AG04449 (cell line): ENCODE measurements at regions not wholly inside any gene's neighbourhood (a gene's known extent, or its start where the extent isn't known, plus 50 kb on each side); places are given as distances from the start of the nearest gene placed in this dataset.
"Not testable (repeated sequence)": the region's sequence is repeated elsewhere in the genome, so short reads cannot be mapped to it uniquely, and the experiment has no call there.

Experiments
- CTCF ChIA-PET: fragments of 350-600 bp; formaldehyde crosslinking; extraction: SDS; loops from one replicate; lab custom pipeline; 2021; ENCODE audit warnings: antibody characterized with exemption; lab: Yijun Ruan, JAX
- POLR2A ChIA-PET: fragments of 400-600, 350-600 bp; formaldehyde crosslinking; extraction: SDS; loops from one replicate; lab custom pipeline; 2020; ENCODE audit warnings: antibody characterized with exemption, inconsistent platforms; lab: Yijun Ruan, JAX
- DNase-seq: peaks from one replicate; pipeline ENCODE4 v3.0.0-alpha.2; 2010; ENCODE audit warnings: low read depth, low spot score
- H3K4me3 ChIP-seq: 2 replicates; pipeline ENCODE4 v1.5.1; 2011; ENCODE audit warnings: low read depth, mild to moderate bottlenecking, control low read depth, low read length
- TF ChIP-seq, protein P1 (sequence below): IDR thresholded peaks from one replicate; pipeline ENCODE4 v1.5.1; 2011; ENCODE audit warnings: mild to moderate bottlenecking, moderate library complexity, low read length, control low read depth, inconsistent platforms; ENCODE audit not compliant: insufficient read depth; ENCODE audit errors: missing control alignments

DNA sequence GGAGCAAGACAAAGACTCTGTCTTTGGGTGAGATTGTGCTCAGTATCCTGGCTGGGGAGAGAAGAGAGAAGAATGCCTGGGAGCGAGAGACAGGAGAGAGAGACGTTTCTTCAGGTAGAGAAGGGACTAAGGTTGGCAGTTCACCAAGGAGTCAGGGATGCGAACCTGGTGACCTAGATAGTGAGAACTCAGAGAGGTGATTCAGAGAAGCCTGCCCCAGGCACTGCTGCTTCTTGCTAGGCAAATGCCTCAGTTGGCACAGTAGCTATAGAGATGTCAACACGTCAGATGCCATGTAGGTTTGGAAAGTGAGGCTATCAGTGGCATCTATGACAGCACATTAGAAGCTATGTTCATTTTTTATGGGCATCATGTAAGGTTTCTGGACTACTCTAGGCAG lies 231.6 kb upstream of the VLDLR start:
- CTCF ChIA-PET = no interaction called here
- H3K4me3 ChIP-seq = no peak overlapping the region
- no peak for DNase-seq
- TF ChIP-seq, protein P1, sequence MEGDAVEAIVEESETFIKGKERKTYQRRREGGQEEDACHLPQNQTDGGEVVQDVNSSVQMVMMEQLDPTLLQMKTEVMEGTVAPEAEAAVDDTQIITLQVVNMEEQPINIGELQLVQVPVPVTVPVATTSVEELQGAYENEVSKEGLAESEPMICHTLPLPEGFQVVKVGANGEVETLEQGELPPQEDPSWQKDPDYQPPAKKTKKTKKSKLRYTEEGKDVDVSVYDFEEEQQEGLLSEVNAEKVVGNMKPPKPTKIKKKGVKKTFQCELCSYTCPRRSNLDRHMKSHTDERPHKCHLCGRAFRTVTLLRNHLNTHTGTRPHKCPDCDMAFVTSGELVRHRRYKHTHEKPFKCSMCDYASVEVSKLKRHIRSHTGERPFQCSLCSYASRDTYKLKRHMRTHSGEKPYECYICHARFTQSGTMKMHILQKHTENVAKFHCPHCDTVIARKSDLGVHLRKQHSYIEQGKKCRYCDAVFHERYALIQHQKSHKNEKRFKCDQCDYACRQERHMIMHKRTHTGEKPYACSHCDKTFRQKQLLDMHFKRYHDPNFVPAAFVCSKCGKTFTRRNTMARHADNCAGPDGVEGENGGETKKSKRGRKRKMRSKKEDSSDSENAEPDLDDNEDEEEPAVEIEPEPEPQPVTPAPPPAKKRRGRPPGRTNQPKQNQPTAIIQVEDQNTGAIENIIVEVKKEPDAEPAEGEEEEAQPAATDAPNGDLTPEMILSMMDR = no peak
- POLR2A ChIA-PET = no interaction called here

DNA sequence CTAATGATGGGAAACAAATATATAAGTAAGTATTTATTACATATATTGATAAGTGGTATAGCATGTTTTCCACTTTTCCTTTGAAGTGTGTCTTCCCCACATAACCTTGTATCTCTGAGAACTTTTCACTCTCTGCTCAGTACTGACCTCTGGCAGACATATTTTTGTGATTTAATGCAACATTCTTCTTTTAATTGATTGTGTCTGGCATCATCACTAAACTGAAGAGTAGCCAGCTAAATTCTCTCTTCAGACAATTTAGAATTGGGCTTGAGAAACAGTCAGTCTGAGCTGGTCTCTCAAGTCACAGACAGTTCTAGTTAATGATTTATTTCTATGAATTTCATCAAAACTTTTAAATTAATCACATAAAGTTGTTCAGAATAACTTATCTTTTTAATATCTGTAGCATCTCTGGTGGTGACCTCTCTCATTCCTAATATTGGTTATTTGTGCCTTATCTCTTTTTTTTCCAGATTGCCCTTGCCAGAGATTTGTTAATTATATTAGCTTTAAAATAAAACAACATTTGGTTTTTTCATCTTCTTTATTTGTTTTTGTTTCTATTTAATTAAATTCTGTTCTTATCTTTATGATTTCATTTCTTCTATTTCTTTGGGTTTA lies 230.0 kb upstream of the VLDLR start:
- CTCF ChIA-PET, H3K4me3 ChIP-seq, DNase-seq, POLR2A ChIA-PET: not testable (repeated sequence)

DNA sequence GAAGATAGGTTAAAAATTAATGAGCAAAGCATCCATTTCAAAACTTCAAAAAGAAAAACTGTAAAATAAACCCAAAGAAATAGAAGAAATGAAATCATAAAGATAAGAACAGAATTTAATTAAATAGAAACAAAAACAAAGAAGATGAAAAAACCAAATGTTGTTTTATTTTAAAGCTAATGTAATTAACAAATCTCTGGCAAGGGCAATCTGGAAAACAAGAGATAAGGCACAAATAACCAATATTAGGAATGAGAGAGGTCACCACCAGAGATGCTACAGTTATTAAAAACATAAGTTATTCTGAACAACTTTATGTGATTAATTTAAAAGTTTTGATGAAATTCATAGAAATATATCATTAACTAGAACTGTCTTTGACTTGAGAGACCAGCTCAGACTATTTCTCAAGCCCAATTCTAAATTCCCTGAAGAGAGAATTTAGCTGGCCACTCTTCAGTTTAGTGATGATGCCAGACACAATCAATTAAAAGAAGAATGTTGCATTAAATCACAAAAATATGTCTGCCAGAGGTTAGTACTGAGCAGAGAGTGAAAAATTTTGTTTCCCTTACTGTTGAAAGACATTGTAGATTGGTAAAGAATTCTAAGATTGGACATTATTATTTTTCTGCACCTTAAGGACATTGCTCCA lies 227.4 kb upstream of the VLDLR start:
- H3K4me3 ChIP-seq, CTCF ChIA-PET, DNase-seq, POLR2A ChIA-PET: not testable (repeated sequence)

DNA sequence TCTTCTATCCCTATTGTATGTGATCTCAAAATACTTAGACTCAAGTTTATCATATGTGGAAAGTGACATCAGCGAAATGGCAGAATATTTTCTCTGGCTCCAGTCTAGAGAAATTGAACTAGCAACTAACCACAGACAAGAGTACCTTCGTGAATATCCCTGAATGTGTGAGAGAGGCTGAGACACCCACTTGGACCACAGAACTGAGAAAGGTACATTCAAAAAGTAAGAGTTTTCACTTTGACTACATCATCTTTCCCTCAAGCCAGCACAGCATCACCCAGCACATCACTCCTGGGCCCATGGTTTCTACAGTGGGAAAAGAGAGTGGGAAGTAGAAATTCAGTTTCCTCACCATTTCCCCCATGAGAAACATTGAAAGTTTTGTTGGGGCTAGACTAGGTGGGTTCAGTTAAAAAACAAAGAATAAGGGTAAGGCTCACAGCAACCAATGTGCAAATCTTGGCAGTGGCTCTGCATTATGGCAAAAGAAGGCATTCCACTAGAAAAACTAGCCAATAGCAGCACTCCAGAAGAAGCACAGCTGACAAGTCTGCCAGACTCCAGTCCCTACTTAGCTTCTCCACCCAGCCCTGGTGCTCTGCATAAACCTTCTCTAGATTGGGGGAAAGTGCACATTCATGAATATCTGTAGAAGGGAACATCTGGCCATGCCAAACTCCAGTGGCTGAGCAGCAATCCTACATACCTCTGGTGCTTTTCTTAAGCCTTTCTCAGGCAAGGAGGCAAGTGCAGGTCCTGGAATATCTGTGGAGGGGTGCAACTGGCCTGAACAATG lies 225.6 kb upstream of the VLDLR start:
- H3K4me3 ChIP-seq = no peak overlapping the region
- POLR2A ChIA-PET = no interaction called here

DNA sequence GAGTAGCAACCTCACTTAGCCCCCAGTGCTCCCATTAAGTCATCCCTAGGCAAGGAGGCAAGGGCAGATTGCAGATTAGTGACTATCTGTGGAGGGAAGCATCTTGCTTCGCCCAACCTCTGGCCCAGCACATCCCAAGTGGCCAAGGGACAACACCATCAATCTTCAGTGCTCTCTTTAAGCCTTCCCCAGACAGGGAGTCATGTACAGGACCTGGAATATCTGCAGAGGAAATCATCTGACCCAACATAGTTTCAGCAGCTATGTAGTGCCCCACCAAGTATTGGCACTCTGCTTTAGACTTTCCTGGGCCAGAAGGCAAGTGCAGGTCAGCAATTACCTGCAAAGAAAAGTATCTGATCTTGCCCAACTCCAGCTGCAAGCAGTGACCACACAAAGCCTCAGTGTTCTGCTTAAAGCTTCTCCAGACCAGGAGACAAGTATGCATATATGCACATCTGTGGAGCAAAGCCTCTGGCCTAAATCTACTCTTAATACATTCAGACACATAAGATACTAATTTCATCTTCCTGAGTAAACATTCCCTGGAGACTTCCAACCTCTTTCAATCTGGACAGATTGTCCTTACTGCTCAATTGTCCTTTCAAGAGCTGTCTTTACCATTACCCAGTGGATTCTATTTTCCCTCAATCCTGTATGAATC lies 224.8 kb upstream of the VLDLR start:
- ChIA-PET CTCF (no interaction called here), POLR2A (no interaction called here)
- no peak overlapping the region for H3K4me3 ChIP-seq
- TF ChIP-seq, protein P1 = no peak
- no peak for DNase-seq

More for the DNA sequence above, 225.6 kb upstream of the VLDLR start:
- no peak for DNase-seq
- CTCF ChIA-PET = no interaction called here
- TF ChIP-seq, protein P1 = no peak

DNA sequence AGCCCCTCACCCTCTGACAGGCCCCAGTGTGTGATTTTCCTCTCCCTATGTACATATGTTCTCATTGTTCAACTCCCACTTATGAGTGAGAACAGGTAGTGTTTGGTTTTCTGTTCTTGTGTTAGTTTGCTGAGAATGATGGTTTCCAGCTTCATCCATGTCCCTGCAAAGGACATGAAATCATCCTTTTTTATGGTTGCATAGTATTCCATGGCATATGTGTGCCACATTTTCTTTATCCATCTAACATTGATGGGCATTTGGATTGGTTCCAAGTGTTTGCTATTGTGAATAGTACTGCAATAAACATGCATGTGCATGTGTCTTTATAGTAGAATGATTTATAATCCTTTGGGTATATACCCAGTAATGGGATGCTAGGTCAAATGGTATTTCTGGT lies 223.7 kb upstream of the VLDLR start:
- POLR2A ChIA-PET, CTCF ChIA-PET, H3K4me3 ChIP-seq, DNase-seq: not testable (repeated sequence)

DNA sequence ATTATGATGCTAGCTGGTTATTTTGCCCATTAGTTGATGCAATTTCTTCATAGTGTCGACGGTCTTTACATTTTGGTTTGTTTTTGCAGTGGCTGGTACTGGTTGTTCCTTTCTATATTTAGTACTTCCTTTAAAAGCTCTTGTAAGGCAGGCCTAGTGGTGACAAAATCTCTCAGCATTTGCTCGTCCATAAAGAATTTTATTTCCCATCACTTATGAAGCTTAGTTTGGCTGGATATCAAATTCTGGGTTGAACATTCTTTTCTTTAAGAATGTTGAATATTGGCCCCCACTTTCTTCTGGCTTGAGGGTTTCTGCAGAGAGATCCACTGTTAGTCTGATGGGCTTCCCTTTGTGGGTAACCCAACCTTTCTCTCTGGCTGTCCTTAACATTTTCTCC lies 219.8 kb upstream of the VLDLR start:
- H3K4me3 ChIP-seq, POLR2A ChIA-PET, DNase-seq: not testable (repeated sequence)
- CTCF ChIA-PET = interaction anchor here (0.7 kb wide), 1 partner anchor 235 kb away, joined by 3 read pairs; no protein-coding TSS in a partner anchor

DNA sequence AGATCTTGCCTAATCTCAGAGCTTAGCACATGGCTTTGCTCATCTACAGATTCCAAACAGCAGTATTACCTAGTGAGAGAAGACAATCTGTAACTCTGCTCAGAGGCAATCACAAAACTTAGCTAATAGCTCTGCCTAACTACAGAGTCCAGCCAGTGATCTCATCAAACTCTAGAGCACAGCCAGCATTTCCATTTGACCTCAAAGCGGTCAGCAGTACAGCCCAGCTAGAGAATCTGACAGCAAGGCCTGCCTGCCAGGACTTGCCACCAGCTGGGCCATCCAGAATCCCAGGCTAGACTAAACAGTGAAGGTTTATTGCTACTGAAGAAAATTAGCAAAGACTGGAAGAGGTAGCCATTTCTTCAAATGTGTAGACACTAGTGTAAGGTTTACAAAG lies 217.9 kb upstream of the VLDLR start:
- TF ChIP-seq, protein P1 = no peak
- CTCF ChIA-PET = no interaction called here
- DNase-seq = no peak
- POLR2A ChIA-PET = no interaction called here
- H3K4me3 ChIP-seq = no peak overlapping the region
